Ramos (cell line): ENCODE measurements at regions not wholly inside any gene's neighbourhood (a gene's known extent, or its start where the extent isn't known, plus 50 kb on each side); places are given as distances from the start of the nearest gene placed in this dataset.
"Not testable (repeated sequence)": the region's sequence is repeated elsewhere in the genome, so short reads cannot be mapped to it uniquely, and the experiment has no call there.

ENCODE experiments used
- in situ Hi-C: fragments of 300-500 bp; cut with MboI; formaldehyde crosslinking; loops from one replicate; pipeline ENCODE4 v1.14.3; 2022; ENCODE audit warnings: low sequenced_read_pairs; ENCODE audit not compliant: unreplicated experiment

DNA sequence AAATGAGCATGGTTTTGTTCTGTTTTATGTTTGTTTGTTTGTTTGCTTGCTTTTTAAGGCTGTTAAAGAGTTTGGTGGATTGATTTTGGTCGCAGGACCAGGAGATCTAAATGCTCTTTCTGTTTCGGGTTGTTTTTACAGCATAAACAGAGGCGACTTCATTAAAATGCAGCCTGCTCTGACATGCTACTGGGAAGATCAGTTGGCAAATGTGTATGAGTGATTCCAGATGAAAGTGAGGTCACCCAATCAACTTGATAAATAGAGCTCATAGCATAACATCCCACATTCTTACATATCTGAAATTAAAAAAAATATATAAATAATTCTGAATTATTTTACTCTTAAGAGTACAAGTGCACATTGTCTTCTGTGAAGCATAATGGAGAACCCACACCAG is 947.7 kb downstream of the GALC start:
- in situ Hi-C loops: no loop called here

GRCh38 chr14:87044807-87045206 is 948.2 kb downstream of the GALC start:
- in situ Hi-C loops: no loop called here

GRCh38 chr14:87043667-87044200 is 949.2 kb downstream of the GALC start:
- in situ Hi-C loops: no loop called here

- in situ Hi-C loops: no loop called here
These were observed 950.6 kb downstream of the GALC start for GRCh38 chr14:87042354-87042753.

DNA sequence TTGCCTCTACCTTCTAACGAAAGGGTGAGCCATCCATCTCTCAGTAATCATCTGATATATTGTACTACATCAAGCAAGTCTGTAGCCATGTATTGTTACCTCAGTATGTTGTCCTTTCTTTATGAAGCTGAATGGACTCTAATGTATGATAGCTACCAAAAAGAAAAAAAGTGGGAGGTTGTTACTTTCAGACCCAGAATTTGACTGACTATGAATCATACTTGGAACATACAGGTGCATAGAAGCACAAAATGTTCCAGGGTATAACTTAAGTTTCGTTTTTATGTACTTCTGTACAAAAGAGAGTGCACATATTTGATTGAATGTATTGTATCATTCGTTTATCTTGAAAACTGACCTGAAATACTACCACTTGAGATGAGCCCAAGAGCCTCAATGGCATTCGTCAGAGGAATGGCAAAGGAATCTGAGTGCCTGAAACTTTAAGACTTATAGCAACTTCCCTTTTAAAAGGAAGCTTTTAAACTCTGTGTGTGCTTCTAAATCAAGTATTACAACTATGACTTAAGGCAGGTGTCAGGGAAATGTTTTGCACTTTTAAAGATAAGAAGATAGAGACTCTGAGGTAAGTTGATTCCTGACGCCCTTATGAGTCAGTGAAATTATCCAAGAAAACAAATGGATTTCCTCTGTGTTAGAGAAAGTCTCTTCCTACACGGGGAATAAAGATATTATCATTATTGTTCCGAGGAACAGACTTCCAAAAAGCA is 951.5 kb downstream of the GALC start:
- in situ Hi-C loops: no loop called here

DNA sequence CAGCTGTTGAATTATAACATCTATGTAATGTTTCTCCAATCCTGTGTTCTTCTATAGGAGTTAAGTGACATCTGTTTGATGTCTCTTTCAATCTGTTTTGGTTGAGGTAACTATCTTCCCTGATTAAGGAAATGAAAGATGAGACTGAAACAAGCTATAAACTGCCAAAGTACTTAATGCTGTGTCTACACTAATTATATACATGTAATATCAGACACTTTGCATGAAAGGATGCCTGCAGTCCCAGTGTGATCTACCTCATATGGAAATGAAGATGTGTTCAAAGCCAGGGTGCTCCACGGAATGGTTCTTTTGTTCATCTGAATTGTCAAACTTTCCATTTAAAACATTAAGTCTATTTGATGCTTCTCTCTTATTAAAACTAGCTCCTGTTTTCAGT is 958.3 kb downstream of the GALC start:
- in situ Hi-C loops: no loop called here

DNA sequence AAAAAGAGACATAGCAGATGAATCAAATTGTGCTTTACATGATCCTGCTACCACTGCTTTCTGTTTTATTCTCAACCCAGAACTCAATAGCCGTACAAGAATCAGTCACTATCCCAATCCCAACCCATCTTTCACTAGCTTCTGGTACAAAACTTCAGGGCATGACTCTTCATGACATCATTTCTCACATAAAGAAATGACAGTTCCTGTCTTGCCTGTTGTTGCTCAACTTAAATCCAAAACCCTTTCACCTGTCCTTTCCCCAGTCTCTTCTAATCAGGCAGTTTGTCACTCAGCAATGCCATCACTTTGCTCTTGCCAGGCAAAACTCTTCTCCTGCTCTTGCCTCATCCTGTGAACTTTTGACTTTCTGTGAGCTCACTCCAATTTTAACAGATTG is 962.8 kb downstream of the GALC start:
- in situ Hi-C loops: no loop called here

DNA sequence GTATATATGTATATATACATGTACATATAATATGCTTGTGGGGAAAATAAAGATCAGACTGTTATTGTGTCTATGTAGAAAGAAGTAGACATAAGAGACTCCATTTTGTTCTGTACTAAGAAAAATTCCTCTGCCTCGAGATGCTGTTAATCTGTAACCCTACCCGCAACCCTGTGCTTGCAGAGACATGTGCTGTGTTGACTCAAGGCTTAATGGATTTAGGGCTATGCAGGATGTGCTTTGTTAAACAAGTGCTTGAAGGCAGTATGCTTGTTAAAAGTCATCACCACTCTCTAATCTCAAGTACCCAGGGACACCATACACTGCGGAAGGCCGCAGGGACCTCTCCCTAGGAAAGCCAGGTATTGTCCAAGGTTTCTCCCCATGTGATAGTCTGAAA is 972.9 kb downstream of the GALC start:
- in situ Hi-C loops: not testable (repeated sequence)

GRCh38 chr14:87018294-87018693 is 974.7 kb downstream of the GALC start:
- in situ Hi-C loops: no loop called here

- in situ Hi-C loops: no loop called here
These were observed 975.6 kb downstream of the GALC start for GRCh38 chr14:87017335-87017734.

- in situ Hi-C loops: no loop called here
These were observed 978.1 kb downstream of the GALC start for GRCh38 chr14:87014856-87015255.

GRCh38 chr14:87013583-87013982 is 979.4 kb downstream of the GALC start:
- in situ Hi-C loops: no loop called here

- in situ Hi-C loops: no loop called here
These were observed 984.0 kb downstream of the GALC start for GRCh38 chr14:87008965-87009364.

DNA sequence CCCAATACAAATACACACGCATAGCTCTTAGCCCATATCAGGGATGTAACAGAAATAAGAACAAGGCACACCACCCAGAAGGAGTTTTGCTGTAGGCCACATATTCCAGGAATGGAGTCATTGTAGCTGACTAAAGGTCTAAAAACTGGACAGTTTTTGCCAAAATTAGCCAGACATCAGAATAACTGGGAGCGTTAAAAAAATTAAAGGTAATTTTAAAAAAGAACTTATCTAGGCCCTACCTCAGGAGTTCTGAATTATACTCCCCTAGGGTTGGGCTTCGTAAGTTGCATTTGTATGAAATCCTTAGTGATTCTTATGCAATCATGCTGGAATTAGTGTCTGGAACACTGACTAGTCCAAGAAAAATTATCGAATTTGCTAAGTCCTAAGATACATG is 987.7 kb downstream of the GALC start:
- in situ Hi-C loops: no loop called here

- in situ Hi-C loops: no loop called here
These were observed 990.2 kb downstream of the GALC start for GRCh38 chr14:87002776-87003175.

DNA sequence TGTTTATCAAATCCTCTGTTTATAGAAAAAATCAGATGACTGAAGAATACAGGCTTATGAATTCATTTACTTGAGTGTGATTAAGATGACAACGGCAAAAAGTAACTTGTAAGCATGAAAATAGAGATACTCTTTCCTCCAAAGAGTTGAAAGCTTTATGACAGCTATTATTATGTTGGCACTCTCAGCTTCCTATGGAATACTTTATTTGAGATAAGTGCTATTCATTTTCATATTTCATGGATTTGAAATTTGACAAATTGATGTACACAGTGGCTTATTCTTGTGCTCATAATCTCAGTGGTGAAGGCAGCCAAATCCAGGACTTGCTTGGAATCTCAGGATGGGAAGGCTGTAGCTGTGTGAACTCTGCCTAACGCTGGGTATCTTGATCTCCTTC is 991.6 kb downstream of the GALC start:
- in situ Hi-C loops: no loop called here

DNA sequence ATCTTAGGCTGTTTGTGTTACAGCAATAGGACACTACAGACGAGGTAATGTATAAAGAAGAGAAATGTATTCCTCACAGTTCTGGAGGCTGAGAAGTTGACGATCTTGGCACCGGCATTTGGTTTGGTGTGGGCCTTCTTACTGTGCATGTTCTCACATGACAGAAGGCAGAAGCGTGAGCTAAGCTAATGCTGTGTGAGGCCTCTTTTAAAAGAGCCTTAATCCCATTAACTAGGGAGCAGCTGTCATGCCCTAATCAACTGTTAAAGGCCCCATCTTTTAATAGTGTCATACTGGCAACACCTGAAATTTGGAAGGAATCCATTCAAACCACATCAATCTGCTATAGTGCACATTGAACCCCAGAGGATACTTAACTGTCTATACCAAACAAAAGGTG is 992.9 kb downstream of the GALC start:
- in situ Hi-C loops: no loop called here

DNA sequence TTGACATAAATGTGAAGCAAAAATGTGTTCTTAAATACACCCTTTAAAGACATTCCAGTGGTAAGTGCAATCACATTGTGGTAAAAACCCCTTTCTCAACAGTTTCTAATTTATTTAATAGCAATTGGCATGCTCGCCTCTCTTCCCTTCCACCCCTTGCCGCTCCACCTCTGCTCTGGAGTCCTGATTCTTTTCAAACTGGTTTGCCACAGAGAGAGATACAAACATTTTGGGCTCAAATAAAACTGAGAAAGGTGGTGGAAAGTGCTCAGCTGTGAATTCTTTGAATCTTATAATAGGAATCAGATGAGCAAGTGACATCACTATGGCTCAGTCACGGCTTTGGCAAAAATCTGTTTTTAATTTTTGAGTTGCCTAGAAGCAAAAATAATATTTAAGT is 993.9 kb downstream of the GALC start:
- in situ Hi-C loops: no loop called here

DNA sequence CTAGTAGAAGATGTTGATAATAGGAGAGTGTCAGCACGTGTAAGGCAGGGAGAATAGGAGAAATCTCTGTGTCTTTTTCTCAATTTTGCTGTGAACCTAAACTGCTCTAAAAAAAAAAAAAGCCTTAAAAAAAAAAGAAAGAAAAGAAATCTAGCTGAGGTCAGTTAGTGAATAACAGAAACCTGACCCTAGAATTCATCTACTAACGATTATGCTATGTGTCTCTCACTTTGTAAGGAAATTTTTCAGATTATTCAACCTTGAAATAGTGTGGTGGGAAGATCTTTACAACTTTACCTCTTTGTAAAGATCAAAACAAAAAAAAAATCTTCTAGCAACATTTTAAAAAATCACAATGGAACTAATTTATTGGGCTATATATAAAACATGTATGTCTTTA is 995.7 kb downstream of the GALC start:
- in situ Hi-C loops: no loop called here

GRCh38 chr14:86990396-86990795 is 1002.6 kb downstream of the GALC start:
- in situ Hi-C loops: no loop called here

GRCh38 chr14:86989285-86989684 is 1003.7 kb downstream of the GALC start:
- in situ Hi-C loops: no loop called here

DNA sequence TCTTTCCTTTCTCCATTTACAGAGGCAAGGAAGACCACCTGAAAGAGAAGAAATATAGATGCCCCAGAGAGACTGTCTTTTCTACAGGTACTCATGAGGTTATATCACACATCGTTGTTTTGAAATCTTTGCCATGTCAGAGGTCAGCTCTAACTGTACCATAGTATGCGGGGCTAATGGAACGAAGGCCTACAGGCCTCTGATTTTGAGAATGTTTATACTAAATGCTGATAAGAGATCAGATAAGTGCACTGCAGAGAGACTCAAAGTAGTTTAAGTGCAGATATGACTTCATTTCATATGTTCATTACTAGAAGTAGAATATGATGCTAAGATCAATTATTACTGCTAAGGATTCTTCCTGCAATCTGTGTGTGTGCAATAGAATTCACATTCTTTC is 1005.0 kb downstream of the GALC start:
- in situ Hi-C loops: no loop called here
